ENCODE measurements at regions not wholly inside any gene's neighbourhood (a gene's known extent, or its start where the extent isn't known, plus 50 kb on each side); places are given as distances from the start of the nearest gene placed in this dataset.

DNA sequence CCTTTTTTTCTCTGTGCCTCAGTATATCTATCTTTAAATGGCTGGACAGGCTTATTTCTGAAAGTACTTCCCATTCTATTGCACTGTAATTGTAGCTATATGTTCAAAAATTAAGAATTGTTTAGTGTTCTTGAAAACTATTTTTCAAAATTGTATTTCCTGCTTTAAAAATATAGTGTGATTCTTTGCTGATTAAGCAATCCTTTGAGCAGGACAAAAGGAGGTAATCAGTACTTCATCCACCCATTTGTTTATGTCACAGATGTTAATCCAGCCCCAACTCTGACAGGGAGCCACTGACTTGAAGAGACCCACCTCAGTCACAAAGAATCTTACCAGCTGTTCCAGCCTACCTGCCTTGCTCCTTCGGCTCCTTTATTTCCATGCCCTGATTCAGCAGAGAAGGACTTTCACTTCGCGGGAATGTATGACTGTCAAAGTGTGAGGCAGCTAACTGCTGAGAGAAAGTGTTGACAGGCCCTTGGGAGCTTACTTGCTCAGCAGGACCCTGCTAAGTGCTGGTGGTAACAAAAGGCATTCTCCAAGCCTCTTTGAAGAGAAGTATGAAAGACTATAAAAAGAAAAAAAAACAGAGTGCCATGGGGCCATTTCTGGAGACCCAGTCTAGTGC is 393.3 kb upstream of the CYRIA start (continued):
- TF ChIP-seq, protein P1, sequence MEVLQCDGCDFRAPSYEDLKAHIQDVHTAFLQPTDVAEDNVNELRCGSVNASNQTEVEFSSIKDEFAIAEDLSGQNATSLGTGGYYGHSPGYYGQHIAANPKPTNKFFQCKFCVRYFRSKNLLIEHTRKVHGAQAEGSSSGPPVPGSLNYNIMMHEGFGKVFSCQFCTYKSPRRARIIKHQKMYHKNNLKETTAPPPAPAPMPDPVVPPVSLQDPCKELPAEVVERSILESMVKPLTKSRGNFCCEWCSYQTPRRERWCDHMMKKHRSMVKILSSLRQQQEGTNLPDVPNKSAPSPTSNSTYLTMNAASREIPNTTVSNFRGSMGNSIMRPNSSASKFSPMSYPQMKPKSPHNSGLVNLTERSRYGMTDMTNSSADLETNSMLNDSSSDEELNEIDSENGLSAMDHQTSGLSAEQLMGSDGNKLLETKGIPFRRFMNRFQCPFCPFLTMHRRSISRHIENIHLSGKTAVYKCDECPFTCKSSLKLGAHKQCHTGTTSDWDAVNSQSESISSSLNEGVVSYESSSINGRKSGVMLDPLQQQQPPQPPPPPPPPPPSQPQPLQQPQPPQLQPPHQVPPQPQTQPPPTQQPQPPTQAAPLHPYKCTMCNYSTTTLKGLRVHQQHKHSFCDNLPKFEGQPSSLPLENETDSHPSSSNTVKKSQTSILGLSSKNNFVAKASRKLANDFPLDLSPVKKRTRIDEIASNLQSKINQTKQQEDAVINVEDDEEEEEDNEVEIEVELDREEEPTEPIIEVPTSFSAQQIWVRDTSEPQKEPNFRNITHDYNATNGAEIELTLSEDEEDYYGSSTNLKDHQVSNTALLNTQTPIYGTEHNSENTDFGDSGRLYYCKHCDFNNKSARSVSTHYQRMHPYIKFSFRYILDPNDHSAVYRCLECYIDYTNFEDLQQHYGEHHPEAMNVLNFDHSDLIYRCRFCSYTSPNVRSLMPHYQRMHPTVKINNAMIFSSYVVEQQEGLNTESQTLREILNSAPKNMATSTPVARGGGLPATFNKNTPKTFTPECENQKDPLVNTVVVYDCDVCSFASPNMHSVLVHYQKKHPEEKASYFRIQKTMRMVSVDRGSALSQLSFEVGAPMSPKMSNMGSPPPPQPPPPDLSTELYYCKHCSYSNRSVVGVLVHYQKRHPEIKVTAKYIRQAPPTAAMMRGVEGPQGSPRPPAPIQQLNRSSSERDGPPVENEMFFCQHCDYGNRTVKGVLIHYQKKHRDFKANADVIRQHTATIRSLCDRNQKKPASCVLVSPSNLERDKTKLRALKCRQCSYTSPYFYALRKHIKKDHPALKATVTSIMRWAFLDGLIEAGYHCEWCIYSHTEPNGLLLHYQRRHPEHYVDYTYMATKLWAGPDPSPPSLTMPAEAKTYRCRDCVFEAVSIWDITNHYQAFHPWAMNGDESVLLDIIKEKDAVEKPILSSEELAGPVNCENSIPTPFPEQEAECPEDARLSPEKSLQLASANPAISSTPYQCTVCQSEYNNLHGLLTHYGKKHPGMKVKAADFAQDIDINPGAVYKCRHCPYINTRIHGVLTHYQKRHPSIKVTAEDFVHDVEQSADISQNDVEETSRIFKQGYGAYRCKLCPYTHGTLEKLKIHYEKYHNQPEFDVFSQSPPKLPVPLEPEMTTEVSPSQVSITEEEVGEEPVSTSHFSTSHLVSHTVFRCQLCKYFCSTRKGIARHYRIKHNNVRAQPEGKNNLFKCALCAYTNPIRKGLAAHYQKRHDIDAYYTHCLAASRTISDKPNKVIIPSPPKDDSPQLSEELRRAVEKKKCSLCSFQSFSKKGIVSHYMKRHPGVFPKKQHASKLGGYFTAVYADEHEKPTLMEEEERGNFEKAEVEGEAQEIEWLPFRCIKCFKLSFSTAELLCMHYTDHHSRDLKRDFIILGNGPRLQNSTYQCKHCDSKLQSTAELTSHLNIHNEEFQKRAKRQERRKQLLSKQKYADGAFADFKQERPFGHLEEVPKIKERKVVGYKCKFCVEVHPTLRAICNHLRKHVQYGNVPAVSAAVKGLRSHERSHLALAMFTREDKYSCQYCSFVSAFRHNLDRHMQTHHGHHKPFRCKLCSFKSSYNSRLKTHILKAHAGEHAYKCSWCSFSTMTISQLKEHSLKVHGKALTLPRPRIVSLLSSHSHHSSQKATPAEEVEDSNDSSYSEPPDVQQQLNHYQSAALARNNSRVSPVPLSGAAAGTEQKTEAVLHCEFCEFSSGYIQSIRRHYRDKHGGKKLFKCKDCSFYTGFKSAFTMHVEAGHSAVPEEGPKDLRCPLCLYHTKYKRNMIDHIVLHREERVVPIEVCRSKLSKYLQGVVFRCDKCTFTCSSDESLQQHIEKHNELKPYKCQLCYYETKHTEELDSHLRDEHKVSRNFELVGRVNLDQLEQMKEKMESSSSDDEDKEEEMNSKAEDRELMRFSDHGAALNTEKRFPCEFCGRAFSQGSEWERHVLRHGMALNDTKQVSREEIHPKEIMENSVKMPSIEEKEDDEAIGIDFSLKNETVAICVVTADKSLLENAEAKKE (CRISPR knock-in tag; IDR thresholded peaks at IDR 0.05) = no peak
- no peak for TF ChIP-seq JUNB (IDR thresholded peaks at IDR 0.05; ENCODE audit: unreplicated experiment)
- TF ChIP-seq CREB1 (CRISPR knock-in tag; IDR thresholded peaks at IDR 0.05; ENCODE audit: low read depth) = no peak
- TF ChIP-seq EZH2 (IDR thresholded peaks at IDR 0.05; ENCODE audit: low read depth, unreplicated experiment) = no peak
- TF ChIP-seq ZNF114 (CRISPR knock-in tag; IDR thresholded peaks at IDR 0.05) = no peak
- TF ChIP-seq POLR2AphosphoS5 (IDR thresholded peaks at IDR 0.05; ENCODE audit: low read depth) = no peak
- TF ChIP-seq, protein P2, sequence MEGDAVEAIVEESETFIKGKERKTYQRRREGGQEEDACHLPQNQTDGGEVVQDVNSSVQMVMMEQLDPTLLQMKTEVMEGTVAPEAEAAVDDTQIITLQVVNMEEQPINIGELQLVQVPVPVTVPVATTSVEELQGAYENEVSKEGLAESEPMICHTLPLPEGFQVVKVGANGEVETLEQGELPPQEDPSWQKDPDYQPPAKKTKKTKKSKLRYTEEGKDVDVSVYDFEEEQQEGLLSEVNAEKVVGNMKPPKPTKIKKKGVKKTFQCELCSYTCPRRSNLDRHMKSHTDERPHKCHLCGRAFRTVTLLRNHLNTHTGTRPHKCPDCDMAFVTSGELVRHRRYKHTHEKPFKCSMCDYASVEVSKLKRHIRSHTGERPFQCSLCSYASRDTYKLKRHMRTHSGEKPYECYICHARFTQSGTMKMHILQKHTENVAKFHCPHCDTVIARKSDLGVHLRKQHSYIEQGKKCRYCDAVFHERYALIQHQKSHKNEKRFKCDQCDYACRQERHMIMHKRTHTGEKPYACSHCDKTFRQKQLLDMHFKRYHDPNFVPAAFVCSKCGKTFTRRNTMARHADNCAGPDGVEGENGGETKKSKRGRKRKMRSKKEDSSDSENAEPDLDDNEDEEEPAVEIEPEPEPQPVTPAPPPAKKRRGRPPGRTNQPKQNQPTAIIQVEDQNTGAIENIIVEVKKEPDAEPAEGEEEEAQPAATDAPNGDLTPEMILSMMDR (conservative IDR thresholded peaks at IDR 0.05; ENCODE audit: low read depth in 2 of 2) = no peak
- TF ChIP-seq EZH2phosphoT487 (IDR thresholded peaks at IDR 0.05; ENCODE audit: unreplicated experiment) = no peak

Data from GM23338 (cell line).